SKM-1 (cell line): ENCODE measurements at regions not wholly inside any gene's neighbourhood (a gene's known extent, or its start where the extent isn't known, plus 50 kb on each side); places are given as distances from the start of the nearest gene placed in this dataset.
"Not testable (repeated sequence)": the region's sequence is repeated elsewhere in the genome, so short reads cannot be mapped to it uniquely, and the experiment has no call there.

Experiments
- DNase-seq: peaks from one replicate; lab custom pipeline; 2025; ENCODE audit not compliant: unreplicated experiment; lab: John Stamatoyannopoulos, UW

GRCh38 chrY:12212394-12212793 lies 488.6 kb upstream of the USP9Y start:
- DNase-seq = no peak

GRCh38 chrY:12215564-12216022 lies 485.4 kb upstream of the USP9Y start:
- DNase-seq = peak; percentile 28

GRCh38 chrY:12230921-12231320 lies 470.1 kb upstream of the USP9Y start:
- DNase-seq = no peak

- no peak for DNase-seq
These were observed 464.6 kb upstream of the USP9Y start for GRCh38 chrY:12236399-12236798.

- not testable (repeated sequence) for DNase-seq
These were observed 460.7 kb upstream of the USP9Y start for GRCh38 chrY:12240326-12240725.

- no peak for DNase-seq
These were observed 456.9 kb upstream of the USP9Y start for GRCh38 chrY:12244146-12244545.

GRCh38 chrY:12253756-12254155 lies 447.3 kb upstream of the USP9Y start:
- no peak for DNase-seq

GRCh38 chrY:12271162-12271561 lies 429.9 kb upstream of the USP9Y start:
- DNase-seq = no peak

- DNase-seq = no peak
These were observed 415.4 kb upstream of the USP9Y start for GRCh38 chrY:12285608-12286007.

GRCh38 chrY:12288919-12289318 lies 412.1 kb upstream of the USP9Y start:
- no peak for DNase-seq

GRCh38 chrY:12289415-12289814 lies 411.6 kb upstream of the USP9Y start:
- DNase-seq = no peak

GRCh38 chrY:12292542-12292941 lies 408.5 kb upstream of the USP9Y start:
- DNase-seq = no peak

- DNase-seq = no peak
These were observed 404.6 kb upstream of the USP9Y start for GRCh38 chrY:12296460-12296859.

GRCh38 chrY:12299796-12300195 lies 401.2 kb upstream of the USP9Y start:
- not testable (repeated sequence) for DNase-seq

GRCh38 chrY:12303464-12303863 lies 397.6 kb upstream of the USP9Y start:
- DNase-seq = no peak

- DNase-seq = no peak
These were observed 395.6 kb upstream of the USP9Y start for GRCh38 chrY:12305456-12305855.

GRCh38 chrY:12309212-12309611 lies 391.8 kb upstream of the USP9Y start:
- DNase-seq = no peak

- no peak for DNase-seq
These were observed 390.2 kb upstream of the USP9Y start for GRCh38 chrY:12310832-12311231.

- no peak for DNase-seq
These were observed 373.3 kb upstream of the USP9Y start for GRCh38 chrY:12327751-12328150.

- DNase-seq = not testable (repeated sequence)
These were observed 369.1 kb upstream of the USP9Y start for GRCh38 chrY:12331917-12332316.

GRCh38 chrY:12343211-12343610 lies 357.8 kb upstream of the USP9Y start:
- no peak for DNase-seq

GRCh38 chrY:12348181-12348580 lies 352.9 kb upstream of the USP9Y start:
- no peak for DNase-seq

- DNase-seq = no peak
These were observed 343.8 kb upstream of the USP9Y start for GRCh38 chrY:12357204-12357603.

- DNase-seq = no peak
These were observed 343.4 kb upstream of the USP9Y start for GRCh38 chrY:12357655-12358054.
